22Rv1 (cell line): ENCODE measurements at regions not wholly inside any gene's neighbourhood (a gene's known extent, or its start where the extent isn't known, plus 50 kb on each side); places are given as distances from the start of the nearest gene placed in this dataset.

ENCODE experiments used
- H3K27ac ChIP-seq: fragments of 450-650 bp; 2 replicates; pipeline ENCODE4 v1.5.1; 2017
- CTCF ChIP-seq: fragments of 450-650 bp; IDR thresholded peaks from 2 replicates; pipeline ENCODE4 v1.5.1; 2017; ENCODE audit warnings: mild to moderate bottlenecking
- ZFX ChIP-seq: fragments of 450-650 bp; IDR thresholded peaks from 2 replicates; pipeline ENCODE4 v1.6.1; 2017; ENCODE audit warnings: antibody characterized with exemption, borderline replicate concordance

DNA sequence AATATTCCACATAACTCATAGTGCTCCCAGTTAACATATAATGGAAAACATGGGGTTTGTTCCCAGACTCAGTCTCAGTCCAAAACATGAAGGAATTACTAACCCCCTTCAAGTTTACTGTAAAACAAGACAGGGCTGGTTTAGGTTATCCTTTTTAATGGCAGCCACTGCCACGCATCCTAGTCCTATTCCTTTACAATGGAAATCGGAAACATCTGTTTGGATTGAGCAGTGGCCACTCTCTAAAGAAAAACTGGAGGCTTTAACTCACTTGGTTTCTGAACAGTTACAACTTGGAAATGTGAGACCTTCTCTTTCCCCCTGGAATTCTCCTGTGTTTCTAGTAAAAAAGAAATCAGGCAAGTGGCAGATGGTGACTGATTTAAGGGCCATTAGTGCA is 609.9 kb upstream of the ACO1 start:
- no peak overlapping the region for H3K27ac ChIP-seq
- no peak for TF ChIP-seq ZFX
- no peak for TF ChIP-seq CTCF

DNA sequence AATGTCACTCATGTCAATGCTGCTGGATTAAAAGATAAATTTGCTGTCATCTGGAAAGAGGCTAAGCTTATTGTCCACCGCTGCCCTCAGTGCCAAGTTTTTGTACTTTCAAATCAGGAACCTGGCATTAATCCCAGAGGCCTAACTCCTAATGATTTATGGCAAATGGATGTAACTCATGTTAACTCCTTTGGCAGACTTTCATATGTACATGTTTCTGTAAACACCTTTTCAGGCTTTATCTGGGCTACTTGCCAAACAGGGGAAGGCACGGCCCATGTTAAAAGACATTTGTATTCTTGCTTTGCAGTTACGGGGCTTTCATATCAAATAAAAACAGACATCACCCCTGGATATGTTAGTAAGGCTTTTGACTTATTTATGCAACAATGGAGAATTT is 608.0 kb upstream of the ACO1 start:
- TF ChIP-seq CTCF (no peak), ZFX (no peak)
- peak overlapping the region; percentile 46 for H3K27ac ChIP-seq

GRCh38 chr9:31783491-31783890 is 601.0 kb upstream of the ACO1 start:
- no peak overlapping the region for H3K27ac ChIP-seq
- no peak for TF ChIP-seq ZFX
- no peak for TF ChIP-seq CTCF

GRCh38 chr9:31790720-31791119 is 593.7 kb upstream of the ACO1 start:
- no peak for TF ChIP-seq CTCF
- TF ChIP-seq ZFX = no peak
- H3K27ac ChIP-seq = no peak overlapping the region

- no peak overlapping the region for H3K27ac ChIP-seq
- TF ChIP-seq ZFX = no peak
- peak; percentile 81 for TF ChIP-seq CTCF
Measured at GRCh38 chr9:31799953-31800609, 584.4 kb upstream of the ACO1 start.

GRCh38 chr9:31807574-31808256 is 576.7 kb upstream of the ACO1 start:
- TF ChIP-seq CTCF (peak; percentile 31), ZFX (no peak)
- H3K27ac ChIP-seq = no peak overlapping the region

GRCh38 chr9:31808766-31809165 is 575.7 kb upstream of the ACO1 start:
- no peak overlapping the region for H3K27ac ChIP-seq

More at GRCh38 chr9:31808766-31809165, 575.7 kb upstream of the ACO1 start:
- TF ChIP-seq ZFX = no peak
- no peak for TF ChIP-seq CTCF
